ENCODE measurements at regions not wholly inside any gene's neighbourhood (a gene's known extent, or its start where the extent isn't known, plus 50 kb on each side); places are given as distances from the start of the nearest gene placed in this dataset.

DNA sequence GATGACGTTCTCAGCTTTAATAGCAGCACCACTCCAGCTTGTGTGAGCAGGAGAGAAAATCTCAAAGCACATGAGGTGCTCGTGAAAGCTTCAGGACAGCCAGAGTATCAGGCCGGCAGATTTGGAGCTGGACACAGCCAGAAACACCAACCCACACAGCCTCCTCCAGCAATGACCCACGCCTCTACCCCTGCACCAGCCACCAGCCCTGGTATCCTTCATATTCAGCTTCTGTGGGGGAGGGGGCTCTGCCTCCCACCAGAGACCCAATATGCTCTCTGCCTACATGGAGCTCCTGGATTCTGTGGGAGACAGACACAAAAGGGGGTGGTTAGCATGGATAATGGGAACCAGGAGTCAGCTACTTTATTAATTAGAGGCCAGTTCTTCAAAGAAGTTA, 133.6 kb upstream of the FMN2 start:
- 45 to 49% (median 46%) methylated on average over 4 of the region's 4 CpGs for WGBS, 3 donors
- intact Hi-C loops (cut with DNase I): no loop called here
- no peaks in the 10 kb centered on the region for H3K9me3 ChIP-seq
- H3K27ac ChIP-seq: no peak overlapping the region
- TF ChIP-seq EP300 (IDR thresholded peaks at IDR 0.05): no peak
- TF ChIP-seq, protein P1, sequence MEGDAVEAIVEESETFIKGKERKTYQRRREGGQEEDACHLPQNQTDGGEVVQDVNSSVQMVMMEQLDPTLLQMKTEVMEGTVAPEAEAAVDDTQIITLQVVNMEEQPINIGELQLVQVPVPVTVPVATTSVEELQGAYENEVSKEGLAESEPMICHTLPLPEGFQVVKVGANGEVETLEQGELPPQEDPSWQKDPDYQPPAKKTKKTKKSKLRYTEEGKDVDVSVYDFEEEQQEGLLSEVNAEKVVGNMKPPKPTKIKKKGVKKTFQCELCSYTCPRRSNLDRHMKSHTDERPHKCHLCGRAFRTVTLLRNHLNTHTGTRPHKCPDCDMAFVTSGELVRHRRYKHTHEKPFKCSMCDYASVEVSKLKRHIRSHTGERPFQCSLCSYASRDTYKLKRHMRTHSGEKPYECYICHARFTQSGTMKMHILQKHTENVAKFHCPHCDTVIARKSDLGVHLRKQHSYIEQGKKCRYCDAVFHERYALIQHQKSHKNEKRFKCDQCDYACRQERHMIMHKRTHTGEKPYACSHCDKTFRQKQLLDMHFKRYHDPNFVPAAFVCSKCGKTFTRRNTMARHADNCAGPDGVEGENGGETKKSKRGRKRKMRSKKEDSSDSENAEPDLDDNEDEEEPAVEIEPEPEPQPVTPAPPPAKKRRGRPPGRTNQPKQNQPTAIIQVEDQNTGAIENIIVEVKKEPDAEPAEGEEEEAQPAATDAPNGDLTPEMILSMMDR (IDR thresholded peaks at IDR 0.05): no peak
- no peak for TF ChIP-seq POLR2A (IDR thresholded peaks at IDR 0.05)
- no peak overlapping the region for H3K4me3 ChIP-seq
- H3K27me3 ChIP-seq: no peaks in the 10 kb centered on the region
- H3K36me3 ChIP-seq: no peaks in the 10 kb centered on the region
- DNase-seq: no peak
- no peaks in the 10 kb centered on the region for H3K4me1 ChIP-seq (ENCODE audit: insufficient read depth)

GRCh38 chr1:239960366-239960765, 131.3 kb upstream of the FMN2 start:
- TF ChIP-seq POLR2A (IDR thresholded peaks at IDR 0.05) (no peak), EP300 (IDR thresholded peaks at IDR 0.05) (no peak)
- TF ChIP-seq, protein P1 (IDR thresholded peaks at IDR 0.05): no peak

DNA sequence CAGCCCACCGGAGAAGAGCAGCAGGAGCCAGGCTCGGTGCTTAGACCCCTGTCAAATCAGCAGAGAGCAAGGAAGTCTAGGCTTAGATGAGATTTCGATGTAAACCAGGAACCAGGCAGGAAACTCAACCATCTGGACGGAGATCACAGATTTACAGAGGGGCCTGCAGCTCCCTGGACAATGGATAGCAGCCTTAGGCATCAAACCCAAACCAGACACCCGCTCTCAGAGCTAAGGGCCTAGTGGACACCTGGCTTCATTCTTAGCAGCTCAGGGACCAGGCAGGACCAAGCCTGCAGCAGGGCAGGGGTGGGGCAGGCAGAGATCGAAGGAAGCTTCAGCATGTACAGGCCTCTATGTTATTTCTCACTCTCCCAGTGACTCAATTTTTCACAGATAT, 127.8 kb upstream of the FMN2 start:
- TF ChIP-seq EP300 (IDR thresholded peaks at IDR 0.05) (no peak), POLR2A (IDR thresholded peaks at IDR 0.05) (no peak)
- TF ChIP-seq, protein P1 (IDR thresholded peaks at IDR 0.05): no peak
- H3K27me3 ChIP-seq: no peaks in the 10 kb centered on the region
- no peaks in the 10 kb centered on the region for H3K9me3 ChIP-seq
- DNase-seq: no peak
- WGBS, 3 donors: 69 to 76% (median 75%) methylated on average over 6 of the region's 6 CpGs
- no peaks in the 10 kb centered on the region for H3K4me1 ChIP-seq (ENCODE audit: insufficient read depth)
- intact Hi-C loops (cut with DNase I): no loop called here
- H3K27ac ChIP-seq: no peak overlapping the region
- no peak overlapping the region for H3K4me3 ChIP-seq
- no peaks in the 10 kb centered on the region for H3K36me3 ChIP-seq

More at GRCh38 chr1:239960366-239960765, 131.3 kb upstream of the FMN2 start:
- H3K4me1 ChIP-seq (ENCODE audit: insufficient read depth): no peaks in the 10 kb centered on the region
- H3K4me3 ChIP-seq: no peak overlapping the region
- intact Hi-C loops (cut with DNase I): no loop called here
- no peaks in the 10 kb centered on the region for H3K36me3 ChIP-seq
- no peak overlapping the region for H3K27ac ChIP-seq
- DNase-seq: no peak
- 64 to 77% (median 67%) methylated on average over 2 of the region's 2 CpGs for WGBS, 3 donors
- no peaks in the 10 kb centered on the region for H3K9me3 ChIP-seq
- no peaks in the 10 kb centered on the region for H3K27me3 ChIP-seq

DNA sequence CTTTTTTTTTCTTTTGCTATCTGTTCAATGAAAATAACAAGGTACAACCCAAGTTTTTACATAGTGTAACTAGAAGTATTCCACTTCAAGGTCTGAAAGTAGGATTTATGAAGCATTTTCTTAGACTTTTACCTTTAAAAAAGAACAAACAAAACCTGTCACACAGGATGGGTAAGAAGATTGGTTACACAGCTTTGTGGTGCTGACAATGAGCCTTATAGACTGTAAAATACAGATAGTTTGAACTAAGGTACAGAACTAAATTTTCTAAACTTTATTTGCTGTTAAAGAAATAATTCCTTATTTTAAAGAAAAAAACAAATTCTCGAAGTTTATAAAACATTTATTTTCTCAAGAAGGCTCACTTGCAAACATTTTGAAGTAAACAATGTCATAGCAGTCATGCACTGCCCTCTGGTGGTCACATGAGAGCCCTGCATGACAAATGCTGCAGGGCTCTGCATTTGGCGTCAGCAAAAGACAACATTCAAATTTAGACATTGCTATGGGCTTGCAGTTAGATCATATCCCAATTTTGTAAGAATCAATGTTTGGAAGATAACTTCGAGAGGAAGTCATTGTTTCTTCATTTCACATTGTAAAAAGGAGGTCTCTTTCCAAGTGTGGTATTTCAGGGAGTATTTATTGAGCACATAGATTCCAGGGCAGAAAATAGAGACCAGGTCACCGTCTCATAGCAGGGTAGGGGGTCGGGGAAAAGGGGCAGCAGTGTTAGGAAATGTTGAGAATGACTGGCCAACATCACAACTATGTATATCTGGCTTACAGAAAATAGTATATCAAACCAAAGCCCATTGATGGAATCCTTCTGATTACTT, 115.3 kb upstream of the FMN2 start:
- H3K36me3 ChIP-seq: no peaks in the 10 kb centered on the region
- H3K4me1 ChIP-seq (ENCODE audit: insufficient read depth): no peaks in the 10 kb centered on the region
- intact Hi-C loops (cut with DNase I): no loop called here
- 26 to 33% (median 31%) methylated on average over 5 of the region's 5 CpGs for WGBS, 3 donors
- DNase-seq: peak in 4 of 5 donors; percentile 52 to 64 (median 59)
- no peak overlapping the region for H3K4me3 ChIP-seq
- H3K27me3 ChIP-seq: no peaks in the 10 kb centered on the region
- H3K27ac ChIP-seq: no peak overlapping the region
- no peaks in the 10 kb centered on the region for H3K9me3 ChIP-seq
- no peak for TF ChIP-seq POLR2A (IDR thresholded peaks at IDR 0.05)
- TF ChIP-seq, protein P1 (IDR thresholded peaks at IDR 0.05): peak; percentile 66 to 72 (median 66)

All from ovary (tissue), 7 donors.